ENCODE measurements at regions not wholly inside any gene's neighbourhood (a gene's known extent, or its start where the extent isn't known, plus 50 kb on each side); places are given as distances from the start of the nearest gene placed in this dataset.

DNA sequence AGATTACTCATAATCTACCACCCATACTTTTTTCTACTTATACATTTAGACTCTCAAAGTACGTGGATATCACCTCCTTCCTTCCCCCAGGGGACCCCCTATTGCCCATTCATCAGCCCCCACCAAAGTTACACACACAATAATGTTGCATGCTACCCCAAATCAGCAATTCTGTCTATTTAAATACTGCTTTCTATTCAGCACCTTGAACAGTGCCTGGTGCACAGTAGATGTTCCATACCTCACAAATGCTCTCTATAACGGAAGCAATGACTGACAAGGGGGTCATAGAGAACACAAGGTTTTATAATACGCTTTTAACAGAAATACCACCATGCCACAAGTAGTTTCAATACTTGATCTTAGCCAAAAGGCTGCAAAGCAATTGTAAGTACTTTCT is 370.7 kb downstream of the MIAT start:
- no peak overlapping the region for H4K5ac ChIP-seq (ENCODE audit: insufficient read length, low read depth, low read length)
- no peaks in the 10 kb centered on the region for H4K20me1 ChIP-seq (replicated peaks in 1 of 2; ENCODE audit: control insufficient read depth in 1 of 2, insufficient read depth in 2 of 2, low read length in 2 of 2)
- DNase-seq (ENCODE audit: low read depth in 1 of 2, low spot score in 2 of 2) (no peak), FAIRE-seq (no peak)
- H3K18ac ChIP-seq (ENCODE audit: extremely low read depth, low read length) = no peak overlapping the region
- H2AK5ac ChIP-seq (ENCODE audit: low read depth, low read length) = no peak overlapping the region
- no peak overlapping the region for H3K4me2 ChIP-seq (ENCODE audit: insufficient read depth in 1 of 2, low read depth in 2 of 2, low read length in 2 of 2)
- H3K4me1 ChIP-seq (replicated peaks in 1 of 4; ENCODE audit: control insufficient read depth in 3 of 4, insufficient read depth in 4 of 4, low read length in 3 of 4) = peaks cover 0 to 6% (median 4%) of the 10 kb centered on the region in 4 experiments; a peak in 6 of 7 replicates
- no peaks in the 10 kb centered on the region for H3K79me1 ChIP-seq (ENCODE audit: low read depth, low read length)
- POLR2A ChIA-PET (ENCODE audit: partially characterized antibody) = no interaction called here
- H3K36me3 ChIP-seq (ENCODE audit: control insufficient read depth in 2 of 4, insufficient read depth in 4 of 4, low read length in 3 of 4) = no peaks in the 10 kb centered on the region
- no peaks in the 10 kb centered on the region for H3K23me2 ChIP-seq (ENCODE audit: low read depth, low read length)
- H3K14ac ChIP-seq (ENCODE audit: insufficient read length) = no peak overlapping the region
- no peak overlapping the region for H3K4ac ChIP-seq (replicated peaks; ENCODE audit: insufficient read length, low read depth, low read length)
- H3K79me2 ChIP-seq (ENCODE audit: control insufficient read depth in 1 of 2, insufficient read depth in 2 of 2, low read length in 2 of 2) = no peaks in the 10 kb centered on the region
- WGBS, 2 experiments (ENCODE audit: extremely low coverage in 1 of 2, insufficient coverage in 1 of 2, insufficient read length in 1 of 2, insufficient replicate concordance in 2 of 2, low coverage in 1 of 2, low lambda C conversion rate in 2 of 2, missing lambda C conversion rate in 1 of 2) = 94% methylated on average over 3 of the region's 3 CpGs; no CpG with 5 or more reads in 1 of the 2 experiments
- no peak overlapping the region for H4K91ac ChIP-seq (replicated peaks; ENCODE audit: insufficient read length, low read length)
- no peak overlapping the region for H2BK12ac ChIP-seq (ENCODE audit: low read depth, low read length)
- CTCF ChIA-PET (ENCODE audit: partially characterized antibody) = no interaction called here
- no peak overlapping the region for H3K27ac ChIP-seq (ENCODE audit: low read depth, low read length)
- H2BK120ac ChIP-seq (replicated peaks; ENCODE audit: low read depth, low read length) = no peak overlapping the region
- H3K4me3 ChIP-seq (ENCODE audit: extremely low read depth in 1 of 4, insufficient read depth in 2 of 4, low read depth in 3 of 4, low read length in 4 of 4) = no peak overlapping the region
- no peak overlapping the region for H3K23ac ChIP-seq (ENCODE audit: insufficient read length)
- H2BK5ac ChIP-seq (ENCODE audit: low read depth, low read length) = no peak overlapping the region
- no peak overlapping the region for H2BK15ac ChIP-seq (ENCODE audit: low read length)
- no peak overlapping the region for H3K9ac ChIP-seq (replicated peaks in 1 of 4; ENCODE audit: extremely low read depth in 1 of 4, low read depth in 3 of 4, low read length in 3 of 4)
- H3K9me3 ChIP-seq (ENCODE audit: insufficient read depth in 2 of 2, low read depth in 1 of 2, low read length in 1 of 2) = no peaks in the 10 kb centered on the region
- no peak overlapping the region for H3K56ac ChIP-seq (replicated peaks; ENCODE audit: insufficient read length, low read depth, low read length)
- H4K8ac ChIP-seq (ENCODE audit: extremely low read depth, insufficient read depth, low read length) = no peak overlapping the region
- no peak overlapping the region for H2BK20ac ChIP-seq (ENCODE audit: low read length)
- H2AFZ ChIP-seq (ENCODE audit: low read length) = no peak overlapping the region
- H3K27me3 ChIP-seq (replicated peaks in 1 of 4; ENCODE audit: control insufficient read depth in 3 of 4, extremely low read depth in 1 of 4, insufficient read depth in 3 of 4, low read length in 3 of 4) = no peaks in the 10 kb centered on the region
- TF ChIP-seq BRCA1 (IDR thresholded peaks at IDR 0.05; ENCODE audit: low read depth, low read length) (no peak), BACH1 (IDR thresholded peaks at IDR 0.05; ENCODE audit: low read length) (no peak), SIRT6 (IDR thresholded peaks at IDR 0.05; ENCODE audit: low read length) (no peak), RBBP5 (IDR thresholded peaks at IDR 0.05; ENCODE audit: borderline replicate concordance, low read depth, low read length) (no peak), CEBPB (IDR thresholded peaks at IDR 0.05; ENCODE audit: low read depth, low read length) (no peak), GTF2F1 (IDR thresholded peaks at IDR 0.05; ENCODE audit: borderline replicate concordance, low read depth, low read length) (no peak), CHD2 (IDR thresholded peaks at IDR 0.05; ENCODE audit: low read length) (no peak), CTBP2 (IDR thresholded peaks at IDR 0.05; ENCODE audit: borderline replicate concordance, insufficient read depth, insufficient read length, low read length) (no peak), SP4 (IDR thresholded peaks at IDR 0.05; ENCODE audit: low read length) (no peak), GABPA (IDR thresholded peaks at IDR 0.05; ENCODE audit: borderline replicate concordance, insufficient read depth, low read length) (no peak), RXRA (IDR thresholded peaks at IDR 0.05; ENCODE audit: insufficient read depth, low read depth, low read length) (no peak), SRF (IDR thresholded peaks at IDR 0.05; ENCODE audit: low read depth, low read length) (no peak), MAFK (IDR thresholded peaks at IDR 0.05; ENCODE audit: low read depth, low read length) (no peak), CBX5 (IDR thresholded peaks at IDR 0.05; ENCODE audit: low read depth, low read length) (no peak), HDAC2 (IDR thresholded peaks at IDR 0.05; ENCODE audit: borderline replicate concordance in 1 of 2, low read depth in 2 of 2, low read length in 2 of 2) (no peak)
- TF ChIP-seq, protein P1, sequence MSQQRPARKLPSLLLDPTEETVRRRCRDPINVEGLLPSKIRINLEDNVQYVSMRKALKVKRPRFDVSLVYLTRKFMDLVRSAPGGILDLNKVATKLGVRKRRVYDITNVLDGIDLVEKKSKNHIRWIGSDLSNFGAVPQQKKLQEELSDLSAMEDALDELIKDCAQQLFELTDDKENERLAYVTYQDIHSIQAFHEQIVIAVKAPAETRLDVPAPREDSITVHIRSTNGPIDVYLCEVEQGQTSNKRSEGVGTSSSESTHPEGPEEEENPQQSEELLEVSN (IDR thresholded peaks at IDR 0.05) = no peak

All from H1 (cell line).